HCT116 (cell line): ENCODE measurements at regions not wholly inside any gene's neighbourhood (a gene's known extent, or its start where the extent isn't known, plus 50 kb on each side); places are given as distances from the start of the nearest gene placed in this dataset.

Experiments used
- ATAC-seq: fragments of 200-7000 bp; cut with Tn5 transposase; 2 replicates; pipeline ENCODE4 v1.9.1; 2020; ENCODE audit warnings: mild to moderate bottlenecking, moderate library complexity
- BruUV-seq: library from RNA; stranded (reverse); fragments of 400-500 nt; replicated peaks from 2 replicates; lab custom pipeline; 2021; lab: Mats Ljungman, UMichigan
- CTCF ChIA-PET: fragments of 300-600 bp; sonication (Branson Sonifier 250); formaldehyde crosslinking; loops from one replicate; lab custom pipeline; 2021; ENCODE audit warnings: antibody characterized with exemption; lab: Charles Lee
- POLR2A ChIA-PET: fragments of 300-600, 350-600 bp; sonication (Branson Sonifier 250); formaldehyde crosslinking; loops from one replicate; lab custom pipeline; 2021; ENCODE audit warnings: antibody characterized with exemption; lab: Charles Lee
- RAD21 ChIA-PET, 2 experiments: fragments of 300-600 bp; sonication (Branson Sonifier 250); formaldehyde crosslinking; loops; one replicate each; lab custom pipeline; 2023; ENCODE audit warnings: low total read pairs in 2 of 2; ENCODE audit not compliant: uncharacterized antibody in 2 of 2, unreplicated experiment in 2 of 2, low non-redundant PET in 1 of 2; lab: Charles Lee
- DNase-seq: peaks from one replicate; pipeline ENCODE4 v3.0.0-alpha.2; 2010; ENCODE audit warnings: low read depth, low spot score
- H2AFZ ChIP-seq: fragments of 200-600 bp; shearing (Covaris generic), sonication (generic); 2 replicates; pipeline ENCODE4 v1.6.1; 2017; ENCODE audit warnings: low read depth, mixed run types, mixed read lengths, antibody characterized with exemption, low read length; ENCODE audit not compliant: poor library complexity, severe bottlenecking
- H3K27ac ChIP-seq: 2 replicates; pipeline ENCODE4 v1.5.1; 2012; ENCODE audit warnings: low read depth, low read length
- H3K27me3 ChIP-seq: fragments of 200-600 bp; sonication (generic); 2 replicates; pipeline ENCODE4 v1.6.1; 2016; ENCODE audit warnings: mixed run types, low read length, mixed read lengths; ENCODE audit not compliant: insufficient read depth
- H3K36me3 ChIP-seq, 2 experiments: fragments of 200-500 bp in 1 of 2; fragments of 200-600 bp in 1 of 2; sonication (Bioruptor generic) in 1 of 2; sonication (generic) in 1 of 2; 2 replicates each; pipeline versions ENCODE4 v1.5.1 to v1.6.1; 2014 to 2016; ENCODE audit warnings: low read length in 2 of 2, inconsistent platforms in 1 of 2, mixed read lengths in 1 of 2, mixed run types in 1 of 2; ENCODE audit not compliant: insufficient read depth in 2 of 2, control insufficient read depth in 1 of 2
- H3K4me1 ChIP-seq, 2 experiments: fragments of 200-600 bp in 1 of 2; sonication (generic) in 1 of 2; 2 replicates each; pipeline versions ENCODE4 v1.5.1 to v1.6.1; 2012 to 2017; ENCODE audit warnings: low read length in 2 of 2, inconsistent platforms in 1 of 2, mild to moderate bottlenecking in 1 of 2, mixed read lengths in 1 of 2, mixed run types in 1 of 2, moderate library complexity in 1 of 2; ENCODE audit not compliant: insufficient read depth in 2 of 2, control insufficient read depth in 1 of 2
- H3K4me2 ChIP-seq: fragments of 200-600 bp; sonication (generic); 2 replicates; pipeline ENCODE4 v1.6.1; 2017; ENCODE audit warnings: mixed run types, low read length, mixed read lengths
- H3K4me3 ChIP-seq, 2 experiments: fragments of 200-600 bp in 1 of 2; sonication (generic) in 1 of 2; replicated peaks in 1 of 2; 2 replicates each; pipeline ENCODE4 v1.5.1; 2011 to 2016; ENCODE audit warnings: low read length in 2 of 2, control low read depth in 1 of 2, low read depth in 1 of 2, mild to moderate bottlenecking in 1 of 2, mixed read lengths in 1 of 2, mixed run types in 1 of 2
- H3K79me2 ChIP-seq: fragments of 200-600 bp; sonication (generic); 2 replicates; pipeline ENCODE4 v1.6.1; 2017; ENCODE audit warnings: mild to moderate bottlenecking, mixed run types, low read length, moderate library complexity, mixed read lengths; ENCODE audit not compliant: insufficient read depth
- H3K9ac ChIP-seq: fragments of 200-600 bp; sonication (generic); 2 replicates; pipeline ENCODE4 v1.6.1; 2016; ENCODE audit warnings: low read length, mixed read lengths
- H3K9me2 ChIP-seq: fragments of 200-600 bp; sonication (generic), shearing (Covaris generic); 2 replicates; pipeline ENCODE4 v1.6.1; 2017; ENCODE audit warnings: mixed run types, mild to moderate bottlenecking, moderate library complexity; ENCODE audit not compliant: insufficient read depth
- H3K9me3 ChIP-seq, 2 experiments: fragments of 200-500 bp in 1 of 2; fragments of 200-600 bp in 1 of 2; sonication (Bioruptor generic) in 1 of 2; sonication (generic) in 1 of 2; 2 replicates each; pipeline ENCODE4 v1.6.1; 2014 to 2017; ENCODE audit warnings: low read length in 2 of 2, mixed read lengths in 2 of 2, inconsistent platforms in 1 of 2, low read depth in 1 of 2, mild to moderate bottlenecking in 1 of 2, mixed run types in 1 of 2, moderate library complexity in 1 of 2; ENCODE audit not compliant: control insufficient read depth in 1 of 2, insufficient read depth in 1 of 2
- H4K20me1 ChIP-seq: fragments of 200-600 bp; sonication (generic), shearing (Covaris generic); 2 replicates; pipeline ENCODE4 v1.6.1; 2017; ENCODE audit warnings: mixed run types, mild to moderate bottlenecking, moderate library complexity; ENCODE audit not compliant: insufficient read depth
- ATF3 ChIP-seq: IDR thresholded peaks from 2 replicates; pipeline ENCODE4 v1.6.1; 2012
- CBX3 ChIP-seq: IDR thresholded peaks from 2 replicates; pipeline ENCODE4 v1.6.1; 2012; ENCODE audit warnings: low read depth
- CEBPB ChIP-seq: IDR thresholded peaks from 2 replicates; pipeline ENCODE4 v1.6.1; 2012; ENCODE audit warnings: low read depth
- ELF1 ChIP-seq: IDR thresholded peaks from 2 replicates; pipeline ENCODE4 v1.6.1; 2012; ENCODE audit warnings: low read depth, borderline replicate concordance
- EZH2 ChIP-seq: fragments of 200-600 bp; sonication (generic); IDR thresholded peaks from 2 replicates; pipeline ENCODE4 v1.6.1; 2017; ENCODE audit warnings: antibody characterized with exemption, mixed run types
- FOSL1 ChIP-seq: IDR thresholded peaks from 2 replicates; pipeline ENCODE4 v1.6.1; 2012; ENCODE audit warnings: low read depth
- JUND ChIP-seq: IDR thresholded peaks from 2 replicates; pipeline ENCODE4 v1.6.1; 2012
- REST ChIP-seq: IDR thresholded peaks from 2 replicates; pipeline ENCODE4 v1.6.1; 2012; ENCODE audit warnings: low read depth
- SIN3A ChIP-seq: IDR thresholded peaks from 2 replicates; pipeline ENCODE4 v1.6.1; 2012; ENCODE audit warnings: low read depth
- SP1 ChIP-seq: IDR thresholded peaks from 2 replicates; pipeline ENCODE4 v1.6.1; 2012; ENCODE audit warnings: low read depth
- YY1 ChIP-seq: IDR thresholded peaks from 2 replicates; pipeline ENCODE4 v1.6.1; 2011; ENCODE audit warnings: low read length, low read depth, moderate library complexity, mild to moderate bottlenecking; ENCODE audit not compliant: insufficient replicate concordance; ENCODE audit errors: extremely low read depth
- ZNF274 ChIP-seq: fragments of 200-500 bp; sonication (Bioruptor generic); IDR thresholded peaks from 2 replicates; pipeline ENCODE4 v1.6.1; 2014; ENCODE audit warnings: mild to moderate bottlenecking, low read depth, low read length, inconsistent platforms
- intact Hi-C: fragments of 100-400 bp; cut with micrococcal nuclease; formaldehyde crosslinking; loops from 2 replicates; pipeline ENCODE4 v1.10.0; 2022
- TF ChIP-seq, protein P1 (sequence below), 3 experiments: fragments of 200-600 bp in 1 of 3; sonication (generic) in 1 of 3; IDR thresholded peaks in 2 of 3; conservative IDR thresholded peaks in 1 of 3; 2 replicates each; pipeline ENCODE4 v1.5.1; 2012 to 2017; ENCODE audit warnings: low read depth in 2 of 3, low read length in 2 of 3, antibody characterized with exemption in 1 of 3, borderline replicate concordance in 1 of 3, control low read depth in 1 of 3, mild to moderate bottlenecking in 1 of 3, mixed read lengths in 1 of 3, mixed run types in 1 of 3, moderate library complexity in 1 of 3; ENCODE audit not compliant: insufficient read depth in 1 of 3

DNA sequence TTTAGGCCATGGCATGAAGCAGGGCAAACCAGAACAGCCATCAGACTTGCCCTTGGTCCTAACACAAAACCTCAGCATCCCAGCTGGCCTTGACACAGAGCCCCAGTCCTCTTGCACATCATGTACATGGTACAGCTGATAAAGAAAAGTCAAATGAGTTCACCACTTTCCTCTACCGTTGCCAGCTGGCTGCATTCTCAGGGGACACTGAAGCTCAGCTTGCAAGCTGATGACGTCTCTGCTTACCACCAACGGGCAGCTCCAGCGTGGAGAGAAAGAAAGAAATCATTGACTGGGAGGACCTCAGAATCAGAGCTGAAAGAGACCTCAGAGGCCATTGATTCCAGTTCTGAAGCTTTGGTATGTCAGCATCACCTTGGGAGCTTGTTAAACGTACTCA, 80.7 kb upstream of the CES5A start:
- ChIA-PET CTCF (no interaction called here), RAD21 (no interaction called here), POLR2A (no interaction called here)
- H3K4me3 ChIP-seq, result no peak overlapping the region
- no peaks in the 10 kb centered on the region for H4K20me1 ChIP-seq
- H3K9ac ChIP-seq, result no peak overlapping the region
- intact Hi-C loops, result no loop called here
- no peak for DNase-seq
- TF ChIP-seq SIN3A (no peak), YY1 (no peak), SP1 (no peak), REST (no peak), EZH2 (no peak), CEBPB (no peak), ATF3 (no peak), CBX3 (no peak), FOSL1 (no peak), ZNF274 (no peak), ELF1 (no peak), JUND (no peak)
- TF ChIP-seq, protein P1, sequence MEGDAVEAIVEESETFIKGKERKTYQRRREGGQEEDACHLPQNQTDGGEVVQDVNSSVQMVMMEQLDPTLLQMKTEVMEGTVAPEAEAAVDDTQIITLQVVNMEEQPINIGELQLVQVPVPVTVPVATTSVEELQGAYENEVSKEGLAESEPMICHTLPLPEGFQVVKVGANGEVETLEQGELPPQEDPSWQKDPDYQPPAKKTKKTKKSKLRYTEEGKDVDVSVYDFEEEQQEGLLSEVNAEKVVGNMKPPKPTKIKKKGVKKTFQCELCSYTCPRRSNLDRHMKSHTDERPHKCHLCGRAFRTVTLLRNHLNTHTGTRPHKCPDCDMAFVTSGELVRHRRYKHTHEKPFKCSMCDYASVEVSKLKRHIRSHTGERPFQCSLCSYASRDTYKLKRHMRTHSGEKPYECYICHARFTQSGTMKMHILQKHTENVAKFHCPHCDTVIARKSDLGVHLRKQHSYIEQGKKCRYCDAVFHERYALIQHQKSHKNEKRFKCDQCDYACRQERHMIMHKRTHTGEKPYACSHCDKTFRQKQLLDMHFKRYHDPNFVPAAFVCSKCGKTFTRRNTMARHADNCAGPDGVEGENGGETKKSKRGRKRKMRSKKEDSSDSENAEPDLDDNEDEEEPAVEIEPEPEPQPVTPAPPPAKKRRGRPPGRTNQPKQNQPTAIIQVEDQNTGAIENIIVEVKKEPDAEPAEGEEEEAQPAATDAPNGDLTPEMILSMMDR (IDR thresholded peaks at IDR 0.05 in 2 of 3, conservative IDR thresholded peaks at IDR 0.05 in 1 of 3; ENCODE audit: borderline replicate concordance in 1 of 3, insufficient read depth in 1 of 3, low read depth in 2 of 3, low read length in 2 of 3), result no peak
- H3K4me1 ChIP-seq, result no peaks in the 10 kb centered on the region
- no peaks in the 10 kb centered on the region for H3K36me3 ChIP-seq
- no peak for ATAC-seq
- H3K9me2 ChIP-seq, result no peaks in the 10 kb centered on the region
- no peak overlapping the region for H3K27ac ChIP-seq
- no peak overlapping the region for H3K4me2 ChIP-seq
- no peaks in the 10 kb centered on the region for H3K9me3 ChIP-seq
- H3K79me2 ChIP-seq, result no peaks in the 10 kb centered on the region
- no TSS peak for BruUV-seq
- peaks cover 27% of the 10 kb centered on the region; the same call in 1 of the 2 replicates for H3K27me3 ChIP-seq
- no peak overlapping the region for H2AFZ ChIP-seq
